ENCODE measurements at regions not wholly inside any gene's neighbourhood (a gene's known extent, or its start where the extent isn't known, plus 50 kb on each side); places are given as distances from the start of the nearest gene placed in this dataset.
"Not testable (repeated sequence)": the region's sequence is repeated elsewhere in the genome, so short reads cannot be mapped to it uniquely, and the experiment has no call there.

DNA sequence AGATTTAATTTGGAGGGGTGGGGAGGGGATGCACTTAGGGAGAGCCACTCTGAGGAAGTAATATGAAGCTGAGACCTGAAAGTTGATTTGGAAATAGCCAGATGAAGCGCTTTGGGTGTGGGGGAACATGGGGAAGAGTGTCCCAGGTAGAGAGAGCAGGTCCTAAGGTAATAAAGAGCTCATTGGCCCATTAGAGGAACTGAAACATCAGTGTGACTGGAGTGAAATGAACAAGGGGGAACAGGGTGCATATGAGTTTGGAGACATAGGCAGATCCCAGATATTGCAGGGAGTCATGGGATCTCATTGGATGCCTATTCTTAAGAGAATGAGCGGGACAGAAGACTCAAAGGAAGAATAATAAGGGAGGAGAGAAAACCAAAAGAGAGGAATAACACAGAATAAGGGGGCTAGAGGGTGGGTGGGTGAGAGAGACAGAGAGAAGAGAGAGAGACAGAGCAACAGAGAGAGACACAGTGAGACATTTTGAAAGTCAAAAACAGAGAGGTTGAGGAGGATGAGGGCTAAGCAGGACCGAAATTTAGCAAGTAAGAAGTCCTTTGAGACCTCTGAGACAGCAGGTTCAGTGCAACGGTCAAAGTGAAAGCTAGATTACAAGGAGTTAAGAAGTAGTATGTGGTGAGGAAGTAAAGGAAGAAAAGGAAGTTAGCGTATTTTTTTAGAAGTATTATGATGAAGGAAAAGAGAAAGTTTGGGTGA is 54.1 kb upstream of the NOTCH2NLA start:
- H3K27ac Mint-ChIP-seq (ENCODE audit: unreplicated experiment); CTCF ChIA-PET; H3K4me1 Mint-ChIP-seq (ENCODE audit: low read depth, unreplicated experiment); H3K27me3 Mint-ChIP-seq (ENCODE audit: unreplicated experiment); DNase-seq; H3K4me3 Mint-ChIP-seq (ENCODE audit: low read depth, unreplicated experiment); H3K36me3 Mint-ChIP-seq (ENCODE audit: insufficient read depth, unreplicated experiment); BruUV-seq (replicated peaks); intact Hi-C loops (cut with micrococcal nuclease; ENCODE audit: unreplicated experiment); H3K9me3 Mint-ChIP-seq (ENCODE audit: low read depth, unreplicated experiment): not testable (repeated sequence)

DNA sequence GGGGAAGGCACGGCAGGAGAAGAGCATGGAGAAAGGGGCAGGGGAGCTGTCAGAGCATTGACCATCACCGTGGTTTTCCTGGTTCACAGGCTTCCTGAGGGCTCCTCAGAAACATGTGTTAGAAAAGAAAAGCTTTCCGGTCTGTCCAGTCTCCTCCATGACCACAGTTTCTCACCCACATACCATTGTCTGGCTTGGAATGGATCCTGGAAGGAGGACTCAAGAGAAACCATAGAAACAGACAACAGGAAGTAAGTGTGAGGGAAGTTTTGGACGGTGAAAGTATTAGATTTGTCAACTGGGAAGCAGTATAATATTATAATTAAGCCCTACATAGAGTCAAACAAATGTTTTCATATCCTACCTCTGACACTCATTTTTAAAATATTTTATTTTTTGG is 52.7 kb upstream of the NOTCH2NLA start:
- H3K27ac Mint-ChIP-seq (ENCODE audit: unreplicated experiment); H3K9me3 Mint-ChIP-seq (ENCODE audit: low read depth, unreplicated experiment); CTCF ChIA-PET; intact Hi-C loops (cut with micrococcal nuclease; ENCODE audit: unreplicated experiment); DNase-seq; H3K4me1 Mint-ChIP-seq (ENCODE audit: low read depth, unreplicated experiment); H3K4me3 Mint-ChIP-seq (ENCODE audit: low read depth, unreplicated experiment); H3K27me3 Mint-ChIP-seq (ENCODE audit: unreplicated experiment); BruUV-seq (replicated peaks); H3K36me3 Mint-ChIP-seq (ENCODE audit: insufficient read depth, unreplicated experiment): not testable (repeated sequence)

DNA sequence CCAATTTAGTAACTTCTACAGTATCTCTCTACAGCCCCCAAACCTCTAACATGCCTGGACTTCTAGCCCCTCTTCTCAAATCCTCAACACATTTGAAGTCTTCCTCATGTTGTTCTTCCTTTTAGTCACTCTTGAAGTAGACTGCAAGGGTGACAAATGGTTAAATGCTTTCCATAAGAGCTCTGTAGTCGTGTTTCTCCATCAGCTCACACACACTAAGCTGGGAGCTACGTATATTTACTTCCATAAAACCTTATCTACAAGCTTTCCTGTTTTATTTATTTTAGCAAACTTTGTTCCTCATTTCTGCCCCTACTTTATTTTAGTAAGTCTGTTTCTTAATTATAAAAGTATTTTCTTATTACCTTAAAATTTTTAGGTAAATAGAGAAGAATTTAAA is 49.9 kb upstream of the NOTCH2NLA start:
- H3K4me1 Mint-ChIP-seq (ENCODE audit: low read depth, unreplicated experiment); intact Hi-C loops (cut with micrococcal nuclease; ENCODE audit: unreplicated experiment); H3K4me3 Mint-ChIP-seq (ENCODE audit: low read depth, unreplicated experiment); H3K27me3 Mint-ChIP-seq (ENCODE audit: unreplicated experiment); H3K27ac Mint-ChIP-seq (ENCODE audit: unreplicated experiment); CTCF ChIA-PET; H3K9me3 Mint-ChIP-seq (ENCODE audit: low read depth, unreplicated experiment); H3K36me3 Mint-ChIP-seq (ENCODE audit: insufficient read depth, unreplicated experiment); DNase-seq; BruUV-seq (replicated peaks): not testable (repeated sequence)

Data from Calu3 (cell line).